HG02885 (cell line): ENCODE measurements at regions not wholly inside any gene's neighbourhood (a gene's known extent, or its start where the extent isn't known, plus 50 kb on each side); places are given as distances from the start of the nearest gene placed in this dataset.

Experiments used
- ATAC-seq: cut with Tn5 transposase; IDR thresholded peaks from one replicate; pipeline ENCODE4 v1.9.1; 2021; ENCODE audit warnings: mild to moderate bottlenecking; ENCODE audit not compliant: unreplicated experiment, poor library complexity

- ATAC-seq, result peak; percentile 28
Observed at GRCh38 chr3:31240466-31240865, 292.3 kb upstream of the STT3B start.

- ATAC-seq, result peak; percentile 37
Observed at GRCh38 chr3:31240874-31241273, 291.9 kb upstream of the STT3B start.

GRCh38 chr3:31241533-31241932, 291.2 kb upstream of the STT3B start:
- ATAC-seq, result no peak

- ATAC-seq, result peak; percentile 81
Observed at GRCh38 chr3:31242026-31242960, 290.4 kb upstream of the STT3B start.

- ATAC-seq, result no peak
Observed at GRCh38 chr3:31244929-31245817, 287.6 kb upstream of the STT3B start.

- no peak for ATAC-seq
Observed at GRCh38 chr3:31246293-31247062, 286.2 kb upstream of the STT3B start.

- no peak for ATAC-seq
Observed at GRCh38 chr3:31247063-31247447, 285.7 kb upstream of the STT3B start.

- ATAC-seq, result peak; percentile 52
Observed at GRCh38 chr3:31247850-31248562, 284.7 kb upstream of the STT3B start.

- ATAC-seq, result peak; percentile 13
Observed at GRCh38 chr3:31248563-31248992, 284.1 kb upstream of the STT3B start.

- ATAC-seq, result no peak
Observed at GRCh38 chr3:31249545-31249944, 283.2 kb upstream of the STT3B start.

GRCh38 chr3:31250116-31250777, 282.5 kb upstream of the STT3B start:
- no peak for ATAC-seq

- peak; percentile 31 for ATAC-seq
Observed at GRCh38 chr3:31251083-31251482, 281.6 kb upstream of the STT3B start.

GRCh38 chr3:31252216-31253185, 280.2 kb upstream of the STT3B start:
- peak; percentile 32 for ATAC-seq

GRCh38 chr3:31253782-31254181, 278.9 kb upstream of the STT3B start:
- no peak for ATAC-seq

GRCh38 chr3:31254483-31254882, 278.2 kb upstream of the STT3B start:
- ATAC-seq, result no peak

- ATAC-seq, result no peak
Observed at GRCh38 chr3:31255007-31255581, 277.6 kb upstream of the STT3B start.

- ATAC-seq, result no peak
Observed at GRCh38 chr3:31262201-31262600, 270.5 kb upstream of the STT3B start.

- no peak for ATAC-seq
Observed at GRCh38 chr3:31263897-31264296, 268.8 kb upstream of the STT3B start.
